Activated CD4-positive, alpha-beta T cell treated with anti-CD3 and anti-CD28 coated beads, Interleukin-2, amount 50 U/mL, for 48 hours (primary cell): ENCODE measurements at regions not wholly inside any gene's neighbourhood (a gene's known extent, or its start where the extent isn't known, plus 50 kb on each side); places are given as distances from the start of the nearest gene placed in this dataset.

Experiments used
- DNase-seq, 2 experiments: peaks; one replicate each; pipeline ENCODE4 v3.0.0-alpha.2; 2020

- no peak for DNase-seq
Measured at GRCh38 chr7:85630904-85631600, 444.2 kb upstream of the SEMA3D start.

- DNase-seq = no peak
Measured at GRCh38 chr7:85627791-85628586, 441.1 kb upstream of the SEMA3D start.

GRCh38 chr7:85622059-85622458 lies 435.2 kb upstream of the SEMA3D start:
- DNase-seq = no peak

- DNase-seq = no peak
Measured at GRCh38 chr7:85620936-85621685, 434.3 kb upstream of the SEMA3D start.

- no peak for DNase-seq
Measured at GRCh38 chr7:85619236-85619635, 432.4 kb upstream of the SEMA3D start.

GRCh38 chr7:85614684-85615083 lies 427.8 kb upstream of the SEMA3D start:
- DNase-seq = no peak

GRCh38 chr7:85612514-85612913 lies 425.7 kb upstream of the SEMA3D start:
- no peak for DNase-seq

GRCh38 chr7:85608804-85609203 lies 421.9 kb upstream of the SEMA3D start:
- DNase-seq = no peak

- no peak for DNase-seq
Measured at GRCh38 chr7:85602196-85602595, 415.3 kb upstream of the SEMA3D start.

GRCh38 chr7:85600395-85600794 lies 413.5 kb upstream of the SEMA3D start:
- no peak for DNase-seq

GRCh38 chr7:85596827-85597226 lies 410.0 kb upstream of the SEMA3D start:
- DNase-seq = no peak

- no peak for DNase-seq
Measured at GRCh38 chr7:85595750-85596178, 408.9 kb upstream of the SEMA3D start.

GRCh38 chr7:85593355-85593754 lies 406.5 kb upstream of the SEMA3D start:
- DNase-seq = no peak

GRCh38 chr7:85587785-85588184 lies 400.9 kb upstream of the SEMA3D start:
- DNase-seq = no peak

GRCh38 chr7:85586091-85586490 lies 399.2 kb upstream of the SEMA3D start:
- DNase-seq = no peak

- no peak for DNase-seq
Measured at GRCh38 chr7:85583131-85583953, 396.5 kb upstream of the SEMA3D start.

GRCh38 chr7:85573844-85574243 lies 387.0 kb upstream of the SEMA3D start:
- no peak for DNase-seq

GRCh38 chr7:85573346-85573745 lies 386.5 kb upstream of the SEMA3D start:
- DNase-seq = no peak

GRCh38 chr7:85570898-85571297 lies 384.0 kb upstream of the SEMA3D start:
- no peak for DNase-seq

GRCh38 chr7:85567983-85568382 lies 381.1 kb upstream of the SEMA3D start:
- no peak for DNase-seq

GRCh38 chr7:85566095-85566794 lies 379.4 kb upstream of the SEMA3D start:
- no peak for DNase-seq

GRCh38 chr7:85565276-85565675 lies 378.4 kb upstream of the SEMA3D start:
- no peak for DNase-seq
